CD14-positive monocyte (primary cell): ENCODE measurements at regions not wholly inside any gene's neighbourhood (a gene's known extent, or its start where the extent isn't known, plus 50 kb on each side); places are given as distances from the start of the nearest gene placed in this dataset.
"Not testable (repeated sequence)": the region's sequence is repeated elsewhere in the genome, so short reads cannot be mapped to it uniquely, and the experiment has no call there.

Source experiments
- DNase-seq, 3 donors: peaks; one replicate each; pipeline ENCODE4 v3.0.0-alpha.2; 2011 to 2022
- H2AFZ ChIP-seq: 2 replicates; pipeline ENCODE4 v1.6.0; 2012; ENCODE audit warnings: mild to moderate bottlenecking, low read depth, low read length, inconsistent platforms; ENCODE audit not compliant: insufficient read depth, poor library complexity, severe bottlenecking
- H3K27ac ChIP-seq, 2 donors: 1 replicate in 1 of 2; 2 replicates in 1 of 2; pipeline ENCODE4 v1.5.1; 2012 to 2013; ENCODE audit warnings: low read length in 2 of 2, control low read depth in 1 of 2, inconsistent platforms in 1 of 2, low read depth in 1 of 2, mild to moderate bottlenecking in 1 of 2
- H3K27me3 ChIP-seq, 2 donors: one replicate each; pipeline versions ENCODE4 v1.6.0 to v1.6.1; 2011 to 2013; ENCODE audit warnings: low read length in 2 of 2; ENCODE audit not compliant: control insufficient read depth in 2 of 2, insufficient read depth in 2 of 2
- H3K36me3 ChIP-seq, 2 donors: replicated peaks in 1 of 2; 1 replicate in 1 of 2; 2 replicates in 1 of 2; pipeline versions ENCODE4 v1.5.1 to v1.6.1; 2012 to 2013; ENCODE audit warnings: low read length in 2 of 2, control low read depth in 1 of 2, inconsistent platforms in 1 of 2, mild to moderate bottlenecking in 1 of 2; ENCODE audit not compliant: insufficient read depth in 2 of 2, control insufficient read depth in 1 of 2
- H3K4me1 ChIP-seq, 2 donors: 1 replicate in 1 of 2; 2 replicates in 1 of 2; pipeline versions ENCODE4 v1.5.1 to v1.6.1; 2012 to 2013; ENCODE audit warnings: low read length in 2 of 2, control low read depth in 1 of 2, inconsistent platforms in 1 of 2, mild to moderate bottlenecking in 1 of 2, moderate library complexity in 1 of 2; ENCODE audit not compliant: insufficient read depth in 2 of 2, control insufficient read depth in 1 of 2
- H3K4me2 ChIP-seq: replicated peaks from 2 replicates; pipeline ENCODE3; 2012; ENCODE audit warnings: low read length, moderate library complexity, mild to moderate bottlenecking; ENCODE audit not compliant: poor library complexity, severe bottlenecking; ENCODE audit errors: extremely low read depth
- H3K4me3 ChIP-seq, 3 experiments: fragments of 200-600 bp in 1 of 3; sonication (generic) in 1 of 3; replicated peaks in 1 of 3; 1 replicate in 2 of 3; 2 replicates in 1 of 3; pipeline ENCODE4 v1.5.1; 2011 to 2013; ENCODE audit warnings: low read length in 3 of 3, mild to moderate bottlenecking in 3 of 3, control low read depth in 2 of 3, low read depth in 2 of 3, inconsistent platforms in 1 of 3, moderate library complexity in 1 of 3
- H3K79me2 ChIP-seq: 2 replicates; pipeline ENCODE4 v1.6.0; 2012; ENCODE audit warnings: mild to moderate bottlenecking, control low read depth, inconsistent platforms, low read length, moderate library complexity; ENCODE audit not compliant: insufficient read depth
- H3K9ac ChIP-seq: 2 replicates; pipeline ENCODE4 v1.6.0; 2017; ENCODE audit warnings: low read length, mild to moderate bottlenecking; ENCODE audit not compliant: insufficient read depth, poor library complexity, severe bottlenecking
- H3K9me3 ChIP-seq, 2 donors: replicated peaks in 1 of 2; 1 replicate in 1 of 2; 2 replicates in 1 of 2; pipeline versions ENCODE4 v1.5.1 to v1.6.1; 2012 to 2013; ENCODE audit warnings: low read length in 2 of 2, control low read depth in 1 of 2; ENCODE audit not compliant: control insufficient read depth in 1 of 2, insufficient read depth in 1 of 2
- H4K20me1 ChIP-seq: 2 replicates; pipeline ENCODE4 v1.6.0; 2012; ENCODE audit warnings: mild to moderate bottlenecking, low read length, control low read depth, moderate library complexity; ENCODE audit not compliant: insufficient read depth
- H3K27ac Mint-ChIP-seq, 7 donors: one replicate each; pipeline ENCODE4 v1.8.0; 2020; ENCODE audit warnings: mild to moderate bottlenecking in 7 of 7, mixed read lengths in 7 of 7, moderate library complexity in 6 of 7, inconsistent platforms in 2 of 7
- H3K27me3 Mint-ChIP-seq, 3 donors: one replicate each; pipeline ENCODE4 v1.8.0; 2021 to 2022; ENCODE audit warnings: low read depth in 3 of 3, mild to moderate bottlenecking in 3 of 3, mixed read lengths in 3 of 3, moderate library complexity in 3 of 3, inconsistent platforms in 1 of 3
- H3K36me3 Mint-ChIP-seq, 2 donors: one replicate each; pipeline ENCODE4 v1.8.0; 2020; ENCODE audit warnings: mixed read lengths in 2 of 2, inconsistent platforms in 1 of 2, mild to moderate bottlenecking in 1 of 2
- H3K4me1 Mint-ChIP-seq: one replicate; pipeline ENCODE4 v1.8.0; 2020; ENCODE audit warnings: mild to moderate bottlenecking, mixed read lengths
- H3K4me3 Mint-ChIP-seq, 2 donors: one replicate each; pipeline ENCODE4 v1.8.0; 2020; ENCODE audit warnings: mild to moderate bottlenecking in 2 of 2, mixed read lengths in 2 of 2, moderate library complexity in 1 of 2
- H3K9me3 Mint-ChIP-seq, 7 donors: one replicate each; pipeline ENCODE4 v1.8.0; 2020 to 2022; ENCODE audit warnings: mixed read lengths in 7 of 7, mild to moderate bottlenecking in 6 of 7, moderate library complexity in 6 of 7, inconsistent platforms in 2 of 7
- WGBS: methylation state at CpG from one replicate; pipeline ENCODE4 v1.1.5; 2013; ENCODE audit warnings: missing lambda C conversion rate; ENCODE audit not compliant: insufficient coverage; 5-methylcytosine and 5-hydroxymethylcytosine counted together
- intact Hi-C, 2 donors: fragments of 100-400 bp; cut with micrococcal nuclease; formaldehyde crosslinking; loops; one replicate each; pipeline versions ENCODE4 v1.15.0 to v1.15.1; 2023
- TF ChIP-seq, protein P1 (sequence below): fragments of 200-600 bp; IDR thresholded peaks from one replicate; pipeline ENCODE4 v1.8.0; 2022; ENCODE audit warnings: antibody characterized with exemption, mild to moderate bottlenecking

- no peak overlapping the region for H3K4me3 ChIP-seq
- Mint-ChIP-seq H3K4me3 (no peak overlapping the region), H3K36me3 (no peaks in the 10 kb centered on the region), H3K27ac (no peak overlapping the region), H3K27me3 (no peaks in the 10 kb centered on the region), H3K4me1 (no peaks in the 10 kb centered on the region), H3K9me3 (peaks cover 3 to 20% (median 11%) of the 10 kb centered on the region in 7 donors)
- intact Hi-C loops, result no loop called here
- TF ChIP-seq, protein P1, sequence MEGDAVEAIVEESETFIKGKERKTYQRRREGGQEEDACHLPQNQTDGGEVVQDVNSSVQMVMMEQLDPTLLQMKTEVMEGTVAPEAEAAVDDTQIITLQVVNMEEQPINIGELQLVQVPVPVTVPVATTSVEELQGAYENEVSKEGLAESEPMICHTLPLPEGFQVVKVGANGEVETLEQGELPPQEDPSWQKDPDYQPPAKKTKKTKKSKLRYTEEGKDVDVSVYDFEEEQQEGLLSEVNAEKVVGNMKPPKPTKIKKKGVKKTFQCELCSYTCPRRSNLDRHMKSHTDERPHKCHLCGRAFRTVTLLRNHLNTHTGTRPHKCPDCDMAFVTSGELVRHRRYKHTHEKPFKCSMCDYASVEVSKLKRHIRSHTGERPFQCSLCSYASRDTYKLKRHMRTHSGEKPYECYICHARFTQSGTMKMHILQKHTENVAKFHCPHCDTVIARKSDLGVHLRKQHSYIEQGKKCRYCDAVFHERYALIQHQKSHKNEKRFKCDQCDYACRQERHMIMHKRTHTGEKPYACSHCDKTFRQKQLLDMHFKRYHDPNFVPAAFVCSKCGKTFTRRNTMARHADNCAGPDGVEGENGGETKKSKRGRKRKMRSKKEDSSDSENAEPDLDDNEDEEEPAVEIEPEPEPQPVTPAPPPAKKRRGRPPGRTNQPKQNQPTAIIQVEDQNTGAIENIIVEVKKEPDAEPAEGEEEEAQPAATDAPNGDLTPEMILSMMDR, result no peak
- H3K9ac ChIP-seq, result no peak overlapping the region
- no peaks in the 10 kb centered on the region for H3K4me1 ChIP-seq
- H3K4me2 ChIP-seq, result no peak overlapping the region
- 100% methylated on average over 1 of the region's 1 CpG for WGBS
- no peaks in the 10 kb centered on the region for H3K27me3 ChIP-seq
- no peaks in the 10 kb centered on the region for H3K79me2 ChIP-seq
- no peaks in the 10 kb centered on the region for H3K36me3 ChIP-seq
- no peaks in the 10 kb centered on the region for H4K20me1 ChIP-seq
- H3K27ac ChIP-seq, result no peak overlapping the region
- peaks cover 9 to 19% of the 10 kb centered on the region in 2 donors for H3K9me3 ChIP-seq
- no peak overlapping the region for H2AFZ ChIP-seq
- no peak for DNase-seq
Measured at GRCh38 chr11:23318670-23319069, 458.4 kb upstream of the CCDC179 start.

GRCh38 chr11:23320131-23320530 lies 459.9 kb upstream of the CCDC179 start:
- H3K27me3 Mint-ChIP-seq, result no peaks in the 10 kb centered on the region
- TF ChIP-seq, protein P1, result no peak

GRCh38 chr11:23335586-23335985 lies 475.3 kb upstream of the CCDC179 start:
- H3K9ac ChIP-seq, DNase-seq, H3K27me3 Mint-ChIP-seq, H3K79me2 ChIP-seq, H3K4me2 ChIP-seq, H3K27ac Mint-ChIP-seq, H3K27ac ChIP-seq, H3K27me3 ChIP-seq, H2AFZ ChIP-seq, H3K4me3 ChIP-seq, H3K4me1 ChIP-seq, H4K20me1 ChIP-seq, H3K36me3 Mint-ChIP-seq, H3K36me3 ChIP-seq, H3K4me3 Mint-ChIP-seq, intact Hi-C loops, H3K4me1 Mint-ChIP-seq: not testable (repeated sequence)
- peaks cover 0 to 18% (median 3%) of the 10 kb centered on the region in 7 donors for H3K9me3 Mint-ChIP-seq
- WGBS, result 33% methylated on average over 4 of the region's 6 CpGs
- H3K9me3 ChIP-seq, result peaks cover 12 to 14% of the 10 kb centered on the region in 2 donors

More at GRCh38 chr11:23320131-23320530, 459.9 kb upstream of the CCDC179 start:
- Histone ChIP-seq H3K4me1 (no peaks in the 10 kb centered on the region), H2AFZ (no peak overlapping the region), H4K20me1 (no peaks in the 10 kb centered on the region), H3K4me2 (no peak overlapping the region), H3K79me2 (no peaks in the 10 kb centered on the region), H3K9me3 (peaks cover 9 to 19% of the 10 kb centered on the region in 2 donors), H3K27me3 (no peaks in the 10 kb centered on the region), H3K9ac (no peak overlapping the region), H3K27ac (no peak overlapping the region), H3K4me3 (no peak overlapping the region), H3K36me3 (no peaks in the 10 kb centered on the region)
- Mint-ChIP-seq H3K36me3 (no peaks in the 10 kb centered on the region), H3K4me3 (no peak overlapping the region), H3K9me3 (peaks cover 4 to 21% (median 11%) of the 10 kb centered on the region in 7 donors), H3K27ac (no peak overlapping the region), H3K4me1 (no peaks in the 10 kb centered on the region)
- no peak for DNase-seq
- intact Hi-C loops, result no loop called here
